ENCODE measurements at regions not wholly inside any gene's neighbourhood (a gene's known extent, or its start where the extent isn't known, plus 50 kb on each side); places are given as distances from the start of the nearest gene placed in this dataset.

- TF ChIP-seq CTCF (IDR thresholded peaks at IDR 0.05; ENCODE audit: low read depth, low read length, missing input control) (no peak), NR2F2 (IDR thresholded peaks at IDR 0.05) (no peak), YY1 (IDR thresholded peaks at IDR 0.05) (no peak), JUND (IDR thresholded peaks at IDR 0.05) (no peak), HNF4A (conservative IDR thresholded peaks at IDR 0.05) (no peak)
Observed at GRCh38 chr15:72999586-72999985, 52.7 kb upstream of the NEO1 start (continued).

GRCh38 chr15:72998681-72999466 lies 53.4 kb upstream of the NEO1 start:
- no peak for DNase-seq (ENCODE audit: low spot score)
- H3K4me1 ChIP-seq (ENCODE audit: control insufficient read depth in 4 of 4, insufficient read depth in 4 of 4, low read length in 3 of 4): no peaks in the 10 kb centered on the region
- WGBS: 80% methylated on average over 18 of the region's 18 CpGs

GRCh38 chr15:72998226-72998625 lies 54.0 kb upstream of the NEO1 start:
- H3K36me3 ChIP-seq (ENCODE audit: control insufficient read depth in 4 of 4, insufficient read depth in 3 of 4, low read depth in 1 of 4, low read length in 3 of 4): no peaks in the 10 kb centered on the region
- no peak overlapping the region for H3K4me3 ChIP-seq (ENCODE audit: low read depth in 1 of 3, low read length in 3 of 3)
- H3K27ac ChIP-seq (ENCODE audit: low read depth in 1 of 2, low read length in 2 of 2): no peak overlapping the region
- 71% methylated on average over 7 of the region's 7 CpGs for WGBS
- H3K9ac ChIP-seq (ENCODE audit: low read depth in 1 of 2, low read length in 2 of 2): no peak overlapping the region
- no peaks in the 10 kb centered on the region for H3K9me3 ChIP-seq (ENCODE audit: control insufficient read depth in 4 of 4, low read length in 3 of 4)
- DNase-seq (ENCODE audit: low spot score): no peak
- H3K27me3 ChIP-seq (ENCODE audit: control insufficient read depth in 4 of 4, insufficient read depth in 4 of 4, low read length in 3 of 4): peaks cover 0 to 2% (median 0%) of the 10 kb centered on the region in 4 donors
- no peak for TF ChIP-seq FOXA2 (IDR thresholded peaks at IDR 0.05)
- TF ChIP-seq HNF4G (IDR thresholded peaks at IDR 0.05): no peak
- no peak for TF ChIP-seq JUND (IDR thresholded peaks at IDR 0.05)
- TF ChIP-seq NR2F2 (IDR thresholded peaks at IDR 0.05): no peak
- H3K4me1 ChIP-seq (ENCODE audit: control insufficient read depth in 4 of 4, insufficient read depth in 4 of 4, low read length in 3 of 4): no peaks in the 10 kb centered on the region

More at GRCh38 chr15:72998681-72999466, 53.4 kb upstream of the NEO1 start:
- Histone ChIP-seq H3K27me3 (ENCODE audit: control insufficient read depth in 4 of 4, insufficient read depth in 4 of 4, low read length in 3 of 4) (peaks cover 0 to under 1% (median 0%) of the 10 kb centered on the region in 4 donors), H3K9me3 (ENCODE audit: control insufficient read depth in 4 of 4, low read length in 3 of 4) (no peaks in the 10 kb centered on the region), H3K4me3 (ENCODE audit: low read depth in 1 of 3, low read length in 3 of 3) (no peak overlapping the region), H3K36me3 (ENCODE audit: control insufficient read depth in 4 of 4, insufficient read depth in 3 of 4, low read depth in 1 of 4, low read length in 3 of 4) (no peaks in the 10 kb centered on the region), H3K9ac (ENCODE audit: low read depth in 1 of 2, low read length in 2 of 2) (no peak overlapping the region), H3K27ac (ENCODE audit: low read depth in 1 of 2, low read length in 2 of 2) (no peak overlapping the region)
- TF ChIP-seq EGR1 (IDR thresholded peaks at IDR 0.05; ENCODE audit: low read depth in 2 of 2) (no peak), FOXA2 (IDR thresholded peaks at IDR 0.05) (no peak), FOXA1 (IDR thresholded peaks at IDR 0.05) (no peak), HNF4A (conservative IDR thresholded peaks at IDR 0.05) (no peak), YY1 (IDR thresholded peaks at IDR 0.05) (no peak)

GRCh38 chr15:72995849-72996248 lies 56.4 kb upstream of the NEO1 start:
- no peaks in the 10 kb centered on the region for H3K4me1 ChIP-seq (ENCODE audit: control insufficient read depth in 4 of 4, insufficient read depth in 4 of 4, low read length in 3 of 4)
- H3K4me3 ChIP-seq (ENCODE audit: low read depth in 1 of 3, low read length in 3 of 3): no peak overlapping the region
- WGBS: 85% methylated on average over 2 of the region's 2 CpGs
- H3K9me3 ChIP-seq (ENCODE audit: control insufficient read depth in 4 of 4, low read length in 3 of 4): no peaks in the 10 kb centered on the region
- no peaks in the 10 kb centered on the region for H3K36me3 ChIP-seq (ENCODE audit: control insufficient read depth in 4 of 4, insufficient read depth in 3 of 4, low read depth in 1 of 4, low read length in 3 of 4)
- TF ChIP-seq FOXA2 (IDR thresholded peaks at IDR 0.05) (no peak), HNF4A (conservative IDR thresholded peaks at IDR 0.05) (no peak), GABPA (IDR thresholded peaks at IDR 0.05 in 1 of 2, conservative IDR thresholded peaks at IDR 0.05 in 1 of 2) (no peak), YY1 (IDR thresholded peaks at IDR 0.05) (no peak), HNF4G (IDR thresholded peaks at IDR 0.05) (no peak), SP1 (IDR thresholded peaks at IDR 0.05) (no peak), REST (IDR thresholded peaks at IDR 0.05) (no peak)
- no peak overlapping the region for H3K9ac ChIP-seq (ENCODE audit: low read depth in 1 of 2, low read length in 2 of 2)
- DNase-seq (ENCODE audit: low spot score): no peak
- no peak overlapping the region for H3K27ac ChIP-seq (ENCODE audit: low read depth in 1 of 2, low read length in 2 of 2)
- peaks cover 0 to 2% (median 0%) of the 10 kb centered on the region in 4 donors for H3K27me3 ChIP-seq (ENCODE audit: control insufficient read depth in 4 of 4, insufficient read depth in 4 of 4, low read length in 3 of 4)
